Muscle layer of colon (tissue), 2 donors: ENCODE measurements at regions not wholly inside any gene's neighbourhood (a gene's known extent, or its start where the extent isn't known, plus 50 kb on each side); places are given as distances from the start of the nearest gene placed in this dataset.
"Not testable (repeated sequence)": the region's sequence is repeated elsewhere in the genome, so short reads cannot be mapped to it uniquely, and the experiment has no call there.

Experiments used
- H3K27ac ChIP-seq: one replicate; pipeline ENCODE4 v1.7.0; 2013; ENCODE audit warnings: low read depth, mild to moderate bottlenecking, low read length, moderate library complexity
- H3K27me3 ChIP-seq, 2 donors: one replicate each; pipeline ENCODE4 v1.7.0; 2013; ENCODE audit warnings: low read length in 2 of 2, mild to moderate bottlenecking in 2 of 2; ENCODE audit not compliant: insufficient read depth in 2 of 2, control insufficient read depth in 1 of 2
- H3K36me3 ChIP-seq: one replicate; pipeline ENCODE4 v1.7.0; 2013; ENCODE audit warnings: mild to moderate bottlenecking, low read length; ENCODE audit not compliant: insufficient read depth
- H3K4me1 ChIP-seq: one replicate; pipeline ENCODE4 v1.7.0; 2013; ENCODE audit warnings: mild to moderate bottlenecking, low read length; ENCODE audit not compliant: insufficient read depth
- H3K4me3 ChIP-seq, 2 donors: one replicate each; pipeline ENCODE4 v1.7.0; 2013; ENCODE audit warnings: low read length in 2 of 2, low read depth in 1 of 2, mild to moderate bottlenecking in 1 of 2, moderate library complexity in 1 of 2
- H3K9ac ChIP-seq: one replicate; pipeline ENCODE4 v1.7.0; 2013; ENCODE audit warnings: low read length
- H3K9me3 ChIP-seq: one replicate; pipeline ENCODE4 v1.7.0; 2013; ENCODE audit warnings: mild to moderate bottlenecking, low read length
- donor health status: abdominal sarcoma.
- donor health status: Adenocarcinoma of cecum.

DNA sequence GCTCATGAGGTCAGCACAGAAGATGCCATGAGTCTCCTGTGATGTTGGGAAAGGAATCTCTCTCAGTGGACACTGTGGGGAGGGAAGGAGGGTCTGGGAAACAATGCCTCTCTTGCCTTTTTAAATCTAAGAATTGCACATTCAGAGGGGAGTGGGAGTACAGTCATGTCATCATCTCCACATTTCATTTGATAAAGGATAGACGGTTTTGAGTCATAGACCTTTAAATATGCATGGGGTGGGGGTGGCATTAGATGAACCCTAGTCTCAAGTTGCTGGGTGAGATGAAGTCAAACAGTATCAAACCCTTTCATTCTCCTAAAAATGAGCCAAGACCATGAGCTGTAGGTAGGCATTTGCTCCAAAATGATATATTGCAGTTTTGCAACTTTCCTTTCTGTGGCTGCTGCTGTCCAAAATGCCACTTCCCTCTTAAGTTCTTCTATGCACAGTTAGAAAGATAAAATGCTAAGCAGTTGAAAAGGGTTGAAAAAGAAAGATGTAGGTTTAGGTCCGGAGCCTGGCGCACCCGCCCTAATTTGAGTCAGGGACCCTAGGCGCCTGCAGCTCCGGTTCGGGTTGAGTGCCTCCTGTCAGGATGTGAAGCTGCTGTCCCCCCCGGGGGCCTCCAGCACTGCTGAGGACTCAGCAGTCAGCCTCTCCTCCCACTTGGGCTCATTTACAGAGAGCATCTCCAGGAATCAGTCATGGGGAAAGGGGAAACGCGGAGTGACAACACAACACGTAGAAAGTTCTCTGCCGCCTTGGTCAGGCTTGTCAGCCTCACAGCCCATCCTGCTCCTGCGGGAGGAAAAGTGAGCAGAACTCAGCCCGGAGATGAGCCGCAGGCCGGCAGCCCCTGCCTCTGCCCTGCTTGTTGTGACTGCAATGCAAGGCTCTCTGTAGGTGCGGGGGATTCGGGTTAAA is 479.3 kb upstream of the RUNX1 start:
- Histone ChIP-seq H3K27me3 (no peaks in the 10 kb centered on the region), H3K36me3 (no peaks in the 10 kb centered on the region), H3K9me3 (no peaks in the 10 kb centered on the region), H3K27ac (no peak overlapping the region), H3K4me1 (peaks cover 7% of the 10 kb centered on the region), H3K9ac (no peak overlapping the region), H3K4me3 (peak overlapping the region; percentile 50 to 55)

DNA sequence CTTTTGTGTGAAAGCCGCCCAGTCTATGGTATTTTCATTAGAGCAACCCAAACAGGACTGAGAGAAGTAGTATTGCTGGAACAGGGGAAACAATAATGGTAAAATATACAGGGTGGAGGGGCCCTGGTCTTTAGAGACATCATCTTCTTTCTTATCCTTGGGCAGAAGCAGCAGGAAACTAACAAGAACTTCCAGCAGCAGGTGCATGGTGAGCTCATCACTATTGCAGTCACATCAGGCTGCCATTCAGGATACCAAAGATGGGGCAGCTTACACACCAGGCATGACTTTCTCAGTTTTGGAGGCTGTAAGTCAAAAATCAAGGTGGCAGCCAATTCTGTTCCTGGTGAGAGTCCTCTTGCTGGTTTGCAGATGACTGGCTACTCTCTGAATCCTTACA is 478.3 kb upstream of the RUNX1 start:
- no peaks in the 10 kb centered on the region for H3K36me3 ChIP-seq
- H3K9ac ChIP-seq, result no peak overlapping the region
- H3K27ac ChIP-seq, result no peak overlapping the region
- no peaks in the 10 kb centered on the region for H3K9me3 ChIP-seq
- no peaks in the 10 kb centered on the region for H3K27me3 ChIP-seq
- H3K4me3 ChIP-seq, result no peak overlapping the region
- peaks cover 7% of the 10 kb centered on the region for H3K4me1 ChIP-seq

DNA sequence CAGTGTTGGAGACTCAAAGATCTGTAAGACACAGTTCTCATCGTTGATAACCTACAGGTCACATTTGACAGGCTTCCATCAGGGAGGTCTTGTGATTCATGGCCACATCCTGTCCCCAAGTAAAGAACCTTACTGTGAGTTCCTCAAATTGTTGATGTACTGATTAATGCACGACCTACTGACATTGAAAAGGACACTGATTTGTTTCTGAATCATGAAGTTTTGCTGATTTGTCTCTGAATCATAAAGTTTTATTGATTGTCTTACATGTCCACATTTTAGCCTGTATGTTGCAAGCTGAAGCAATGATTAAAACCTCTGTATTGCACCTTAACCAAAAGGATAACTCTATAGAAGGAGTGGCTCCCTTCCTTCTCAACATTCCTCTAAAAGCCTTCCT is 476.3 kb upstream of the RUNX1 start:
- Histone ChIP-seq H3K9me3 (no peaks in the 10 kb centered on the region), H3K9ac (no peak overlapping the region), H3K27ac (no peak overlapping the region), H3K4me3 (no peak overlapping the region), H3K4me1 (peaks cover 7% of the 10 kb centered on the region), H3K36me3 (no peaks in the 10 kb centered on the region), H3K27me3 (no peaks in the 10 kb centered on the region)

DNA sequence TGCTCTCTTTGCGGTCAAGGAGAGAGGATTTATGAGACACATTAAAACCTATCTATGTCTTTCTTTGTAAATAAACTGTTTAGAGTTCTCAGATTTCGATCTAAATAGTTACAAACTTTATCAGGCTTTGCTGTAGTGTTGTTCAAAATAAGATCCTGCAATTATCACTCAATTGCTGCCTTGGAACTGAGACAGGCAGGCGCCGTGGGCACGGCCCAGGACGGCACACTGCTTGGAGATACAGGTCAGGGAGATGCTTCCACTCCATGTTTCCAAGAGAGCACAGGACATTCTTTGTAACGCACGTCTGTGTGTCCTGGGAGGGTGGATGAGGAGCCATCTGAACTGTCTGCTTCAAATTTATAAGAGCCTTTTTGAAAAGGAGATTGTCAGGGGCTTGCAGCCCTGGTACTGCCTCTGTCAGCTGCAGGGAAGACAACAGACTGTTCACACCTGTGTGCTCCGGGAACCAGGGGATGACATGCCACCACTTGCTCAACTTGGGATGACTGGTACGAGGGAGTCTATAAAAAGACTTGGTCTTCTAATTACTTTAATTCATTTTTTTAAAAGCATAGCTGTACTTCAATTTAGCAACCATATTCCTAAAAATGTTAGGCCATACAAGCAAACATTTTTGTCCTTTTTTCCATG is 472.9 kb upstream of the RUNX1 start:
- H3K27ac ChIP-seq, result no peak overlapping the region
- no peaks in the 10 kb centered on the region for H3K9me3 ChIP-seq

DNA sequence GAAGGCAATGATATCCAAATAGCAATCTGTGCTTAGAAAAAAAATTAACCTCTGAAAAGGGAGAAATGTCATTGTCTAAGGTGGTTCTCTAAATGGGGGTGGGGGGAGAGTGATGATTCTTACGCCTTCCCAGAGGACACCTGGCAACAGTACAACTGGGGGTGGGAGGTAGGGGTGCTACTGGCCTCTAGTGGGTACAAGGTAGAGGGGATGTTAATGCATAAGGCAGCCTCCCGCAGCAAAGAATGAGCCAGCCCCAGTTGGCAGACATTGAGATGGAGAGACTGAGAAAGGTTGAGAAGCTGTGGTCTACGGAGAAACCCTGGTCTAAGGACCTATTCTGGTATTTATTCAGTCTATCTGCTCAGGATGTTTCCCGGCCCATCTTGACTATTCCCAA is 472.2 kb upstream of the RUNX1 start:
- Histone ChIP-seq H3K4me1 (no peaks in the 10 kb centered on the region), H3K4me3 (no peak overlapping the region), H3K9ac (no peak overlapping the region), H3K27me3 (no peaks in the 10 kb centered on the region), H3K36me3 (no peaks in the 10 kb centered on the region), H3K27ac (no peak overlapping the region), H3K9me3 (no peaks in the 10 kb centered on the region)

More for the DNA sequence above, 472.9 kb upstream of the RUNX1 start:
- Histone ChIP-seq H3K27me3 (no peaks in the 10 kb centered on the region), H3K9ac (no peak overlapping the region), H3K4me1 (no peaks in the 10 kb centered on the region), H3K4me3 (no peak overlapping the region), H3K36me3 (no peaks in the 10 kb centered on the region)

DNA sequence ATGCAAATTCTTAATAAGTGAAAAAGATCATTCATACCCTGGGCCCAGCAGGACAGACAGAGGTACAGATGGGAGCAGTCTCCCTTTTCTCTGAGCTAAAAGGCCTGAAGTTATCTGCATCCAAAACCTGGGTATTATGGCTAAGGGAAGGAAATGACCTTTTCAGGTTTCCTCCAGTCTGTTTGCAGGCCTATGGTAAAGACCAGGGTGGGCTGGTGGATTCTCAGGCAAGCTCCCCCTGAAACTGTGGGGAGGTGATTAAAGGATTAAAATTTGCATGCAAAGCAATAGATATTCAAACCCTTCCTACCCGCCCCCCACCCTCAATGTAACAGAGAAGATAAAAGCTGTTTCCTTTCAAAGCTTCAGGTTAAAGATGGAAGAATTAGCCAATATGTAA is 471.8 kb upstream of the RUNX1 start:
- no peaks in the 10 kb centered on the region for H3K36me3 ChIP-seq
- H3K9ac ChIP-seq, result no peak overlapping the region
- H3K4me1 ChIP-seq, result no peaks in the 10 kb centered on the region
- no peaks in the 10 kb centered on the region for H3K27me3 ChIP-seq
- no peaks in the 10 kb centered on the region for H3K9me3 ChIP-seq
- no peak overlapping the region for H3K4me3 ChIP-seq
- H3K27ac ChIP-seq, result no peak overlapping the region

DNA sequence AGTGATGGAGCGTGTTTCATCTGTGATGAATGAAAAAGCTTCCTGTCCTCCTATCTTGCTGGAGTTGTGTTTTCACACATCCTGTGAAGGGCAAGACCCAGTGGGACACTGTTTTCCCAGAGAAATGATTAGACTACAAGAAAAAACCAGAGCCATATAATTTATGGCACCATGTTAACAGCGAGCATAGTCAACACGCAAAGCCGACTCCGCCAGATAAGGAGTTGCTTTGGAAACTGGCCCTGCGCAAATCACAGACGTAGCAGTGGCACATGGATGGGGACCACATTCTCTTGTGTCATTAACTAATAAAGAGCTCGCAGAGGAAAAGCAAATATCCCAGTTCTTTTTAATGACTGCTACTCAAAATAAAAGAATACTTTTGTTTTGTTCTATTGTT is 471.2 kb upstream of the RUNX1 start:
- no peaks in the 10 kb centered on the region for H3K9me3 ChIP-seq
- H3K4me3 ChIP-seq, result no peak overlapping the region
- H3K27me3 ChIP-seq, result no peaks in the 10 kb centered on the region
- no peak overlapping the region for H3K9ac ChIP-seq
- no peak overlapping the region for H3K27ac ChIP-seq
- H3K4me1 ChIP-seq, result no peaks in the 10 kb centered on the region
- H3K36me3 ChIP-seq, result no peaks in the 10 kb centered on the region

DNA sequence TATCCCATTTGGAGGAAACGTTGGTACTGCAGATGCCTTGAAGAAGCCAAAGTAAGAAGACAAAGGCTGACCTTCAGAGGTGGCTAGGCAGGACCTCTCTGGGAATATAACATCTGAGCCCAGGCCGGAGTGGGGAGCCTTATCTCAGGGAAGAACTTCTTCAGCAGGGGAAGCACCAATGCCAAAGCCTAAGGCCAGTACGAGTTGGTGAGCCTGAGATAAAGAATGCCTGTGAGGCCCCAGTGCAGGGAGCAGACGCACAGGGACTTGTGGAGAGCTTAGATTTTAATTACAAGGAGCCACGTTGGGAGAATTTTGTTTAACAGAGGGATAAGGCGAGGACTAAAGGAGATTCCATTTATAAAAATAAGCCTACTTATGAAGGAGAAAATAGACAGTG is 468.8 kb upstream of the RUNX1 start:
- H3K4me3 ChIP-seq, result no peak overlapping the region
- H3K9ac ChIP-seq, result no peak overlapping the region
- H3K27ac ChIP-seq, result no peak overlapping the region
- H3K27me3 ChIP-seq, result no peaks in the 10 kb centered on the region
- H3K36me3 ChIP-seq, result no peaks in the 10 kb centered on the region
- H3K4me1 ChIP-seq, result no peaks in the 10 kb centered on the region
- no peaks in the 10 kb centered on the region for H3K9me3 ChIP-seq

DNA sequence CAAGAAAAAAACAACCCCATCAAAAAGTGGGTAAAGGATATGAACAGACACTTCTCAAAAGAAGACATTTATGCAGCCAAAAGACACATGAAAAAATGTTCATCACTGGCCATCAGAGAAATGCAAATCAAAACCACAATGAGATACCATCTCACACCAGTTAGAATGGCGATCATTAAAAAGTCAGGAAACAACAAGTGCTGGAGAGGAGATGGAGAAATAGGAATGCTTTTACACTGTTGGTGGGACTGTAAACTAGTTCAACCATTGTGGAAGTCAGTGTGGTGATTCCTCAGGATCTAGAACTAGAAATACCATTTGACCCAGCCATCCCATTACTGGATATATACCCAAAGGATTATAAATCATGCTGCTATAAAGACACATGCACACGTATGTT is 467.2 kb upstream of the RUNX1 start:
- H3K4me1 ChIP-seq, H3K9me3 ChIP-seq, H3K27me3 ChIP-seq, H3K4me3 ChIP-seq, H3K9ac ChIP-seq, H3K36me3 ChIP-seq, H3K27ac ChIP-seq: not testable (repeated sequence)

DNA sequence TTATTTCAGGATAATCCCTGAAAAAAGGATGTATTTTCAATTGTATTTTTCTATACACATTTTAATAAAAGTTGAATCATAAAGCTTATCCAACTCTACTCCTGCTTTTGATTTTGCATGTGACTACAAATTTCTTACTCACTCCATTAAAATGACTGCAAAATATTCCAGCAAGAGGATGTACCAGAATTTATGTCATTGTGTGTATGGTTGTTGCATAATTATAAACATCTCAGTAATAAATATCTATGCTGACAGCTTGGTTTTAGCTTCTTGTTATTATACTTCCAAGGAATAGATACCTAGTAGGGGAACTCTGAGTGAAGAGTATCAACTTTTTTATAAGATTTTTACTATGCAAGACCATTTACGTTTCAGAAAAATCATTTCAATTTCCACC is 463.2 kb upstream of the RUNX1 start:
- Histone ChIP-seq H3K36me3 (no peaks in the 10 kb centered on the region), H3K9ac (no peak overlapping the region), H3K27ac (no peak overlapping the region), H3K4me3 (no peak overlapping the region), H3K4me1 (peaks cover 3% of the 10 kb centered on the region), H3K9me3 (no peaks in the 10 kb centered on the region), H3K27me3 (no peaks in the 10 kb centered on the region)

DNA sequence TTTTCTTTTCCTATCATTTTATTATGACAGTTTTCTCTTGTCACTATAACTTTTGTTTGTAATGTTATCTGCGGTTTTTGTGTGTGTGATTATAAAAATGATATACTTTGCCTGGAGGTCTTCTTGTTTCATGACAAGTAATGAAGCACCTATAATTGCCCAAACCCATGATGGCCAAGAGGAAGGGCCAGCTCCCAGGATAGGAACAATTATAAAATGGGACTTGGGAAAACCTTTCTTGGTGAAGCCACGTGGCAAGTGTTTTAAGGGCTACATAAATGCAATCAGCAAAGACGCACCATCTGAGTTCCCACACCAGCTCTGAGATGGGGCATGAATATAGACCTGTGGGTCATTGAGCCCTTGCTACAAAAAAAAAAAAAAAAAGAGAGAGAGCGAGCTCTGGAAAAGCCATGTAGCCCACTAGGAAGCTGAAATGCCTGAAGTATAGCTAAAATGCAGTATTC is 462.6 kb upstream of the RUNX1 start:
- peaks cover 10% of the 10 kb centered on the region for H3K4me1 ChIP-seq
- H3K9me3 ChIP-seq, result no peaks in the 10 kb centered on the region
- no peaks in the 10 kb centered on the region for H3K36me3 ChIP-seq
- no peak overlapping the region for H3K9ac ChIP-seq
- no peak overlapping the region for H3K27ac ChIP-seq
- no peak overlapping the region for H3K4me3 ChIP-seq
- H3K27me3 ChIP-seq, result no peaks in the 10 kb centered on the region
